Keratinocyte (primary cell): ENCODE measurements at regions not wholly inside any gene's neighbourhood (a gene's known extent, or its start where the extent isn't known, plus 50 kb on each side); places are given as distances from the start of the nearest gene placed in this dataset.

Experiments used
- EZH2 ChIP-seq: IDR thresholded peaks from one replicate; pipeline ENCODE4 v1.6.1; 2012; ENCODE audit warnings: inconsistent platforms, mild to moderate bottlenecking, low read length, moderate library complexity
- TF ChIP-seq, protein P1 (sequence below), 3 experiments: IDR thresholded peaks in 1 of 3; conservative IDR thresholded peaks in 1 of 3; optimal IDR thresholded peaks in 1 of 3; 2 replicates in 2 of 3; 3 replicates in 1 of 3; pipeline versions ENCODE3 to v1.5.1; 2011; ENCODE audit warnings: low read length in 3 of 3, mild to moderate bottlenecking in 3 of 3, moderate library complexity in 2 of 3, control low read depth in 1 of 3, inconsistent platforms in 1 of 3; ENCODE audit not compliant: insufficient read depth in 2 of 3; ENCODE audit errors: extremely low read depth in 1 of 3

GRCh38 chr5:2038321-2039179, 155.8 kb upstream of the IRX4 start:
- TF ChIP-seq, protein P1, sequence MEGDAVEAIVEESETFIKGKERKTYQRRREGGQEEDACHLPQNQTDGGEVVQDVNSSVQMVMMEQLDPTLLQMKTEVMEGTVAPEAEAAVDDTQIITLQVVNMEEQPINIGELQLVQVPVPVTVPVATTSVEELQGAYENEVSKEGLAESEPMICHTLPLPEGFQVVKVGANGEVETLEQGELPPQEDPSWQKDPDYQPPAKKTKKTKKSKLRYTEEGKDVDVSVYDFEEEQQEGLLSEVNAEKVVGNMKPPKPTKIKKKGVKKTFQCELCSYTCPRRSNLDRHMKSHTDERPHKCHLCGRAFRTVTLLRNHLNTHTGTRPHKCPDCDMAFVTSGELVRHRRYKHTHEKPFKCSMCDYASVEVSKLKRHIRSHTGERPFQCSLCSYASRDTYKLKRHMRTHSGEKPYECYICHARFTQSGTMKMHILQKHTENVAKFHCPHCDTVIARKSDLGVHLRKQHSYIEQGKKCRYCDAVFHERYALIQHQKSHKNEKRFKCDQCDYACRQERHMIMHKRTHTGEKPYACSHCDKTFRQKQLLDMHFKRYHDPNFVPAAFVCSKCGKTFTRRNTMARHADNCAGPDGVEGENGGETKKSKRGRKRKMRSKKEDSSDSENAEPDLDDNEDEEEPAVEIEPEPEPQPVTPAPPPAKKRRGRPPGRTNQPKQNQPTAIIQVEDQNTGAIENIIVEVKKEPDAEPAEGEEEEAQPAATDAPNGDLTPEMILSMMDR (optimal IDR thresholded peaks at IDR 0.05 in 1 of 3, IDR thresholded peaks at IDR 0.05 in 1 of 3, conservative IDR thresholded peaks at IDR 0.05 in 1 of 3; ENCODE audit: extremely low read depth in 1 of 3, insufficient read depth in 2 of 3, low read length in 3 of 3): peak in 2 of 3 experiments; percentile 73 to 82
- TF ChIP-seq EZH2: no peak
